ENCODE measurements at regions not wholly inside any gene's neighbourhood (a gene's known extent, or its start where the extent isn't known, plus 50 kb on each side); places are given as distances from the start of the nearest gene placed in this dataset.
A peak's percentile ranks its signal among the peaks of the same experiment; 100 is the strongest.

GRCh38 chr7:52959336-52959735 lies 76.1 kb upstream of the POM121L12 start:
- H3K27me3 Mint-ChIP-seq: no peaks in the 10 kb centered on the region
- peaks cover 30% of the 10 kb centered on the region for H3K4me1 Mint-ChIP-seq (ENCODE audit: low read depth)
- no peak overlapping the region for H3K27ac Mint-ChIP-seq
- no peaks in the 10 kb centered on the region for H3K36me3 Mint-ChIP-seq (ENCODE audit: insufficient read depth)
- no peak for TF ChIP-seq CTCF (IDR thresholded peaks at IDR 0.05; ENCODE audit: unreplicated experiment)
- no peak overlapping the region for H3K4me3 Mint-ChIP-seq (ENCODE audit: low read depth)
- peaks cover 4% of the 10 kb centered on the region for H3K9me3 Mint-ChIP-seq (ENCODE audit: low read depth)
- no peak for DNase-seq (ENCODE audit: low spot score, unreplicated experiment)

GRCh38 chr7:52958621-52959140 lies 76.8 kb upstream of the POM121L12 start:
- no peak overlapping the region for H3K27ac Mint-ChIP-seq
- H3K36me3 Mint-ChIP-seq (ENCODE audit: insufficient read depth): no peaks in the 10 kb centered on the region
- no peak overlapping the region for H3K4me3 Mint-ChIP-seq (ENCODE audit: low read depth)
- peaks cover 4% of the 10 kb centered on the region for H3K9me3 Mint-ChIP-seq (ENCODE audit: low read depth)
- H3K27me3 Mint-ChIP-seq: no peaks in the 10 kb centered on the region
- TF ChIP-seq CTCF (IDR thresholded peaks at IDR 0.05; ENCODE audit: unreplicated experiment): no peak
- peaks cover 30% of the 10 kb centered on the region for H3K4me1 Mint-ChIP-seq (ENCODE audit: low read depth)
- no peak for DNase-seq (ENCODE audit: low spot score, unreplicated experiment)

- Mint-ChIP-seq H3K27ac (peak overlapping the region; percentile 49), H3K4me1 (ENCODE audit: low read depth) (peaks cover 30% of the 10 kb centered on the region), H3K9me3 (ENCODE audit: low read depth) (peaks cover 4% of the 10 kb centered on the region), H3K27me3 (no peaks in the 10 kb centered on the region), H3K4me3 (ENCODE audit: low read depth) (peak overlapping the region; percentile 22), H3K36me3 (ENCODE audit: insufficient read depth) (no peaks in the 10 kb centered on the region)
- DNase-seq (ENCODE audit: low spot score, unreplicated experiment): no peak
- TF ChIP-seq CTCF (IDR thresholded peaks at IDR 0.05; ENCODE audit: unreplicated experiment): no peak
These were observed 79.0 kb upstream of the POM121L12 start for GRCh38 chr7:52956379-52956915.

GRCh38 chr7:52955522-52955921 lies 79.9 kb upstream of the POM121L12 start:
- H3K27me3 Mint-ChIP-seq: no peaks in the 10 kb centered on the region
- peaks cover 28% of the 10 kb centered on the region for H3K4me1 Mint-ChIP-seq (ENCODE audit: low read depth)
- H3K27ac Mint-ChIP-seq: peak overlapping the region; percentile 49
- no peaks in the 10 kb centered on the region for H3K36me3 Mint-ChIP-seq (ENCODE audit: insufficient read depth)
- no peak overlapping the region for H3K4me3 Mint-ChIP-seq (ENCODE audit: low read depth)
- no peak for TF ChIP-seq CTCF (IDR thresholded peaks at IDR 0.05; ENCODE audit: unreplicated experiment)
- no peak for DNase-seq (ENCODE audit: low spot score, unreplicated experiment)
- H3K9me3 Mint-ChIP-seq (ENCODE audit: low read depth): peaks cover 4% of the 10 kb centered on the region

GRCh38 chr7:52944921-52945320 lies 90.5 kb upstream of the POM121L12 start:
- no peak for TF ChIP-seq CTCF (IDR thresholded peaks at IDR 0.05; ENCODE audit: unreplicated experiment)
- Mint-ChIP-seq H3K4me1 (ENCODE audit: low read depth) (peaks cover 3% of the 10 kb centered on the region), H3K9me3 (ENCODE audit: low read depth) (peaks cover 5% of the 10 kb centered on the region), H3K27ac (no peak overlapping the region), H3K27me3 (no peaks in the 10 kb centered on the region), H3K36me3 (ENCODE audit: insufficient read depth) (no peaks in the 10 kb centered on the region), H3K4me3 (ENCODE audit: low read depth) (no peak overlapping the region)
- DNase-seq (ENCODE audit: low spot score, unreplicated experiment): no peak

All from progenitor cell of endocrine pancreas (in vitro differentiated cells).